Lung (tissue), 11 donors: ENCODE measurements at regions not wholly inside any gene's neighbourhood (a gene's known extent, or its start where the extent isn't known, plus 50 kb on each side); places are given as distances from the start of the nearest gene placed in this dataset.

Experiments
- ATAC-seq: fragments of 200-7000 bp; cut with Tn5 transposase; one replicate; pipeline ENCODE4 v1.9.1; 2020; ENCODE audit warnings: moderate number of reproducible peaks; ENCODE audit not compliant: insufficient read depth, low FRiP score
- DNase-seq, 3 donors: peaks; one replicate each; pipeline ENCODE4 v3.0.0-alpha.2; 2013 to 2017
- H3K27ac ChIP-seq, 2 donors: one replicate each; pipeline ENCODE4 v1.5.1; 2013; ENCODE audit warnings: mild to moderate bottlenecking in 2 of 2, moderate library complexity in 2 of 2, control low read depth in 1 of 2, inconsistent platforms in 1 of 2, low read depth in 1 of 2, low read length in 1 of 2
- H3K27me3 ChIP-seq, 3 donors: one replicate each; pipeline ENCODE4 v1.5.1; 2013; ENCODE audit warnings: low read length in 2 of 3; ENCODE audit not compliant: control insufficient read depth in 3 of 3, insufficient read depth in 3 of 3
- H3K36me3 ChIP-seq, 4 donors: one replicate each; pipeline ENCODE4 v1.5.1; 2013; ENCODE audit warnings: low read length in 4 of 4, mild to moderate bottlenecking in 1 of 4, moderate library complexity in 1 of 4; ENCODE audit not compliant: control insufficient read depth in 4 of 4, insufficient read depth in 4 of 4
- H3K4me1 ChIP-seq, 5 donors: one replicate each; pipeline ENCODE4 v1.5.1; 2013; ENCODE audit warnings: low read length in 5 of 5, mild to moderate bottlenecking in 2 of 5, moderate library complexity in 1 of 5; ENCODE audit not compliant: control insufficient read depth in 5 of 5, insufficient read depth in 5 of 5
- H3K4me3 ChIP-seq: one replicate; pipeline ENCODE4 v1.5.1; 2013; ENCODE audit warnings: mild to moderate bottlenecking, control low read depth, moderate library complexity
- H3K9ac ChIP-seq, 2 donors: one replicate each; pipeline ENCODE4 v1.5.1; 2013; ENCODE audit warnings: low read length in 2 of 2, control low read depth in 1 of 2; ENCODE audit not compliant: insufficient read depth in 1 of 2
- H3K9me3 ChIP-seq, 4 donors: one replicate each; pipeline ENCODE4 v1.5.1; 2013; ENCODE audit warnings: low read length in 3 of 4, mild to moderate bottlenecking in 1 of 4, moderate library complexity in 1 of 4; ENCODE audit not compliant: control insufficient read depth in 4 of 4, insufficient read depth in 3 of 4
- CTCF ChIP-seq: IDR thresholded peaks from 2 replicates; pipeline ENCODE4 v1.5.1; 2012; ENCODE audit warnings: mild to moderate bottlenecking; ENCODE audit errors: control extremely low read depth, extremely low read depth
- WGBS, 2 donors: extraction: QIAGEN DNeasy Blood & Tissue Kit; methylation state at CpG; one replicate each; pipeline ENCODE4 v1.1.7; 2013; 5-methylcytosine and 5-hydroxymethylcytosine counted together
- donor health status: control.
- donor health status: control.
- donor health status: Bipolar disorder and iron deficiency.
- donor health status: healthy.
- donor health status: DM: yes; HTN: yes; CAD: no.

DNA sequence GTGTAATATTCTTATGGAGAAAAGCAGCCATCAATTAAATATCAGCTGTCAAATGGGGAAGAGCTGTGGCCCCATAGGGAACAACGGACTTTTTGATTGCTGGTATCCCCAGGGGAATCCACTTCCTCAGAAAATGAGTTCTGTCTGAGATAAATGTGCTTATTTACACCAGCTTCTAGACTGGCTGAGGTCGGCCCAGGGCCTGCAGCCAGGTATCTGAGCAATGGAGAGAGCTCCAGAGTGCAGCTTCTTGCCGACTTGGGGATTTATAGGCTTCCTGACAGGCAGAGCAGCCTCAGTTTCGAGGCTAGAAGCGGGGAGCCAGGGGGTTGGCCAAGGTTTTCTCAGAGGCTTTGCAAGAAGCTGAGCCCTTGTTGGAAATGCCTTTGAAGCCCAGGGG lies 67.2 kb downstream of the MCFD2 start:
- TF ChIP-seq CTCF = no peak
- peak overlapping the region in 1 of 2 donors; percentile 92 for H3K27ac ChIP-seq
- H3K27me3 ChIP-seq = no peaks in the 10 kb centered on the region
- H3K4me3 ChIP-seq = no peak overlapping the region
- H3K9me3 ChIP-seq = no peaks in the 10 kb centered on the region
- DNase-seq = no peak
- H3K36me3 ChIP-seq = no peaks in the 10 kb centered on the region
- no peak for ATAC-seq
- peaks cover 29 to 63% (median 48%) of the 10 kb centered on the region in 5 donors for H3K4me1 ChIP-seq
- H3K9ac ChIP-seq = no peak overlapping the region
- WGBS, 2 donors = 30 to 44% methylated on average over 5 of the region's 5 CpGs

DNA sequence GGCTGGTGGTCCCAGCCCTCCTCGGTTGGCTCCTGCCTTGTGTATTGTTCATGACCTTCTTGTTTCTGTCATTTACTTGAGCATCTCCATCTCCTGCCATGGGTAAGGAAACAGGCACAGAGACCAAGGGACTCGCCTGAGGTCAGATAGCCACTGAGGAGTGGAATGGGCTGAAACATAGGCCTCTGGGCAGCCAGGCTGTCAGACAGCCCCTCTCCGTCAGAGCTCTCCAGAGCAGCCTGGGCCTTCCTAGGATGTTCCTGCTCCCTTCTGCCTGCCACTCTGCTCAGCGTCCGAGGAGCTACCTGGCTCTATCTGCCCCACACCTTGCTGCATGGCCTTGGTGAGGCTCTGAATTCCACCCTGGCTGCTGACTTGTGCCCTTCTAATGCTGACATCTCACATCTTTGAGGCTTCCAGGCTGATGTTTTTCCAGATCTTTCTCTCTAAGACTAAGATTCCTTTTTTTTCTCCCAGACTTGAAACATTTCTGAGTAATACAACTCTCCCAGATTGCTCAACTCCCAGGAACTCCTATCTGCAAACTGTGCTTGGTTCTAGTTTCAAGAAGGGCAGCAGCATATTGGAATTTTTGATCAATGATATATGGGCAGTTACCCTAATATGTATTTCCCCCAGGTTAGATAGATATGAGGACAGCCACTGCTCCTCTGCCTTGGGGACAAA lies 67.7 kb downstream of the MCFD2 start:
- Histone ChIP-seq H3K27ac (peak overlapping the region; percentile 82 to 92), H3K36me3 (no peaks in the 10 kb centered on the region), H3K27me3 (no peaks in the 10 kb centered on the region), H3K9me3 (no peaks in the 10 kb centered on the region), H3K4me1 (peaks cover 29 to 63% (median 48%) of the 10 kb centered on the region in 5 donors), H3K9ac (peak overlapping the region in 1 of 2 donors; percentile 2), H3K4me3 (no peak overlapping the region)
- 79 to 85% methylated on average over 5 of the region's 5 CpGs for WGBS, 2 donors
- peak in 2 of 3 donors; percentile 67 to 70 for DNase-seq
- no peak for ATAC-seq
- TF ChIP-seq CTCF = no peak

DNA sequence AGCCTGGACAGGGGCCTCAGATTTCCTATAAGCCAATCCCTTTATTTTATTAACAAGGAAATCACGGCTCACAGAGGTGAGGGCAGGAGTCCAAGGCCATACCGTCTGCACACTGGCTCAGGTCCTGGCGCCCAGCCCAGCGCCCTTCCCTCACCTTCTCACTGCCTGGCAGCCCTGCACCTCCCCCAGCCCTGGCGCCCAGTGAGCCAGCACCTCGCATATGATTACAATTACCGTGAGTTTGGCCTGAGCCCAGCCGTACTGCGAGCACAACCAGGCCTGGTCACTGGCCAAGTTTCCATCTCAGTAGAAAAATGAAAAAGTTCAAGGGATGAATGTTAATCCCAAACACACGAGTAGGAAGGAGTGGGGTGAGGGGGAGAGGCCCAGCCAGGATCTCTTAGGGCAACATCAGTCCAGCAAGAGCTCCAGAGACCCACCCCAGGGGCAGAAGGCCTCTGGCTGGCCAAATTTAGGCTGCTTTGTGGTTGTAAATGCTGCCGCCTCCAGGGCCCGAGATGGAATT lies 68.4 kb downstream of the MCFD2 start:
- ATAC-seq (peak; percentile 72), DNase-seq (peak; percentile 88 to 97 (median 96))
- Histone ChIP-seq H3K9ac (peak overlapping the region in 1 of 2 donors; percentile 17), H3K27me3 (no peaks in the 10 kb centered on the region), H3K27ac (peak overlapping the region; percentile 82 to 92), H3K36me3 (no peaks in the 10 kb centered on the region), H3K4me1 (peaks cover 29 to 63% (median 48%) of the 10 kb centered on the region in 5 donors), H3K4me3 (no peak overlapping the region), H3K9me3 (no peaks in the 10 kb centered on the region)
- WGBS, 2 donors = 37 to 63% methylated on average over 12 of the region's 12 CpGs
- TF ChIP-seq CTCF = no peak
